GM15510 (cell line): ENCODE measurements at regions not wholly inside any gene's neighbourhood (a gene's known extent, or its start where the extent isn't known, plus 50 kb on each side); places are given as distances from the start of the nearest gene placed in this dataset.

Experiments used
- POLR2A ChIP-seq: IDR thresholded peaks from 3 replicates; pipeline ENCODE4 v1.6.1; 2011; ENCODE audit warnings: borderline replicate concordance; ENCODE audit not compliant: insufficient read length; ENCODE audit errors: extremely low read depth

DNA sequence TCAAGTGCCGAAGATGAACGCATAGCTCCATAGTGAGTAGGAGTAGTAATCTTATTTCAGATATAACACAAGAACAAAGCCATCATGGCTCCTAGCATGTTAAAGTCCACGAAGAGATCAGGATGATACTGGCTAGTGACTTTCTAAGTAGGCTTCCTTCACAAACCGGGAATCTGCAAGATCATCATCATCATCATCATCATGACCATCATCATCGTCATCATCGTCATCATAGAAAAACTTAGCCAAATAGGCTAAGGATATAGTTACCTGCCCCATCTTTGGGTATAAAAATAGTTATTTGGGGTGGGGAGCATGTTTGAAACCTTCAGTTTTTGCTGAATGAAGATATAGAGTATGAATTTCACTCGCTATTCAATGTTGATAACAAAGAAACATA lies 57.9 kb downstream of the PYDC2 start:
- TF ChIP-seq POLR2A: no peak

DNA sequence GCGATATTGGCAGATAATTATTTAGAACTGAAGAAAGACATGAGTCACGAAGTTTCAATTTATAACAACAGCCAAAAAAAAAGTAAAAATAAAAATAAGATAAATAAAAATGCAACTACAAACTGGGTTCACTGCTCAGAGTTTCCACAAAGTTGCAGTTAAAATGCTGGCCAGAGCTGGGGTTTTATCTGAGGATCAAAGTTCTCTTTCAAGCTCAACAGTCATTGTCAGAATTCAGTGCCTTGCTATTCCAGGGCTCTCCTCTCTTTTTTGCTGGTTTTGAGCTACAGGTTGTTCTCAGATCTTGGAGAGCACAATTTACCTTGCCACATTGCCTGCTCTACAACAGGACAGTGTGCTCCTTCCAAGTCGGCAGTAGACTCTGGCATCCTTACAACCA lies 60.1 kb downstream of the PYDC2 start:
- TF ChIP-seq POLR2A: no peak

DNA sequence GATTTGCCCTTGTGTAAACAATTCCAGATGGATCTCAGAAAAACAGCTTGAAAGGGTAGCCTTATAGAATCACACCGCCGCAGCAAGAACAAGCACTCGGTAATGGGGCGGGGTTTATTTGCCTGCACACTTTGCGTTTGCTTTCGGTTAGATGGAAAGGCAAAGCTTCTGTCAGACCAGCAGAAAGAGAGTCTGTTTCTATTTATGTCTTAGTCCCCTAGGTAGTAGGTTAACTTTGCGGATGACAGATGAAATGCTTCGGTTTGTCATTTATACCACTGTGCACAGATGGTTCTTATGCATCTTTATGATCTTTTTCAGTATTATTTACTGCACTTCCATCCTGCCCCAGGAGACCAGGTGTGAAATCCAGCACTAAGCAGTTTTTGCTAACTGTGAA lies 62.2 kb downstream of the PYDC2 start:
- TF ChIP-seq POLR2A: no peak

DNA sequence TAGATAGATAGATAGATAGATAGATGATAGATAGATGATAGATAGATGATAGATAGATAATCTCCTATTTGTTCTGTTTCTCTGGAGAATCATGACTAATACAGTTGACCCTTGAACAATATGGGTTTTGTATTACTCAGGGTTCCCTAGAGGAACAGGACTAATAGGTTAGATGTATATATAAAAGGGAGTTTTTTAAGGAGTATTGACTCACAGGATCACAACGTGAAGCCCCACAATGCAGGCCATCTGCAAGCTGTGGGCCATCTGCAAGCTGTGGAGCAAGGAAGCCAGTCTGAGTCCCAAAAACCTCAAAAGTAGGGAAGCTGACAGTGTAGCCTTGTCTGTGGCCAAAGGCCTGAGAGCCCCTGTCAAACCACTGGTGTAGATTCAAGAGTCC lies 67.6 kb downstream of the PYDC2 start:
- no peak for TF ChIP-seq POLR2A

DNA sequence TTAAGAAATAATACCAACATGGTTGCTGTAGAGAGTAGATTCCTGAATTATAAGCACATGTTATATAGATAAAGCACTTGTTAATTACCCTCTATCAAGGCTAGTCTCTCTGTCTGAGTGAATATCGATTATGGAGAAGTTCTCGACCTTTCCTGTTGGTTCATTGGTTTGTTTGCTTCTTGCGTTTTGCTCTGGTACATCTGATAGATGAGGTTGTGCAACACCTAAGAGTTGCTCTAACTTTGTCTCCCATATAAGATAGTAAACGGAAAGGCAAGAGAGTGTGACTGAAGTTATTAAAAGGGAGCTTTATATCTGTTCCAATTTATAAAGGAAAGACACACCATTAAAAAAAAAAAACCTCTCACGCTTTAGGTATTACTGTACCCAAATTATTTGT lies 69.0 kb downstream of the PYDC2 start:
- no peak for TF ChIP-seq POLR2A

DNA sequence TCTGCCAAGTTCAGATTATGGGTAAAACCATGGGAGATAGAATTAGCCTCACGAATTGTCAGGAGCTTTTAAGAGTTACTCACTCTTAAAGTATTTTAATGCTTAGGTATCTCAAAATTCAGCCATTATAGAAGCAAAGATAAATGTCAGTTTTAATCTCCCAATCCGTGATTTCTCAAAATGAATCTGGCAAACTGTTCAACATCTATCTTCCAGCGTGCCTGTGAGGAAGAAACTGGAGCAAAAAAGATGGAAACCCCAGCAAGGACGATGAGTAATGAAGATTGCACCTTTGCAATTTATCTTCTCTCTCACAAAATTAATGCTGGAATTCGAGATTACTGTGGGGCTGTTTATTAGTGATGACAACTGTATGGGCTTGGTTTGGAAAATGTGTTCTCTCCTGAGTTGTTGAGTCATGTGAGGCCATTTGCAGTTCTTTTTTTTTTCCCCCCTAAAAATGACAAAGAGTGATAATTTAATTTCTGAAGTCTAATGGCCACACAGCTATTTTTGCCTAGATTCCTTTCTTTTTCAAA lies 70.5 kb downstream of the PYDC2 start:
- TF ChIP-seq POLR2A: no peak

DNA sequence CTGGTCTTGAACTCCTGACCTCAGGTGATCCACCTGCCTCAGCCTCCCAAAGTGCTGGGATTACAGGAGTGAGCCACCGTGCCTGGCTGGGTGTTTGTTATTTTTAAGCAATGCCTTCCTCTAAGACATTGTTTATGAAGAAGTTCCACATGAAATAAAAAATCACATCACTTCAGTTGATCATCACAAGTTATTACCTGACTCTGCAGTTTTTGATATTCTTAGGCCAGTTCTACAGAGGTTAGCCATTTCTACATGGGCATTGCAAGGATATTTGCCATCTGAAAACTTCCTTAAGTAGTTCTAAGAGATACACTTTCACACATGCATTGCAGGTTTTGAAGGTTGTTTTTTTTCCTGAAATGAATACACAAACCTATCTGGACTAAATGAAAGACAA lies 82.1 kb downstream of the PYDC2 start:
- TF ChIP-seq POLR2A: no peak

DNA sequence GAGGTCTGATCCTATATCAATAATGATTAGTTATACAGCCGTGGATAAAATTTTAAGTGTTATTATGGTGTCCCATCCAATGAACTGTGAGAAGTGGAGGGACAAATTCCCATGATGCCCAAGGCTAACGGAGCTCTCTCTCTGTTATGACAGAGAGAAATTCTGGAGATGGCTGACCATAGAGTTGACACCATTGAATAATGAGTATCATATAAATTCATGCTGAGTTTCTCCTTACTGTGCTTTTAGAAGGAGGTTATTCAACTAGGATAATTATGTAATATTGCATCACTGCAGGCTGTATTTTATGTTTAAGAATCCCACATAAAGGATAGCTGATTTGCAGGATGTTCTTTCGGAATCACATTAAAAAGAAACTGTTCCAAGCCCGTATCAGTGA lies 82.9 kb downstream of the PYDC2 start:
- no peak for TF ChIP-seq POLR2A

DNA sequence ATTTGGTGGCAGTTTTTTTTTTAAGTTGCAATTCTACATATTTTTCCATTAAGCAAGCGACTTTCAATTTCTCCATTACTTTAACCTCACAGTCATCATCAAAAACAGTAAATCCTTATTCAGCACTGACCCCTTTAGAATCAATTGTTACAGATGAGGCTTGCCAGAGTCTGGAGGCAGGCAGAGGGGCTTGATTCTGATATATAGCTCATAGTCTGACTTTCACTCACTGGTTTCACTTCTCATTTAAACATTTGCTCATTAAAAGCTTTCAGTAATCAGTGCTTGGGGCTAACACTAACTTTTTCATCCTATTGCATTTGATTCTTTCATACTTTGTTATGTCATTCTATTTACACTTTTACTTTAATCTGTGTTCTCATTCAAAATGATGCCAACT lies 88.4 kb downstream of the PYDC2 start:
- no peak for TF ChIP-seq POLR2A

DNA sequence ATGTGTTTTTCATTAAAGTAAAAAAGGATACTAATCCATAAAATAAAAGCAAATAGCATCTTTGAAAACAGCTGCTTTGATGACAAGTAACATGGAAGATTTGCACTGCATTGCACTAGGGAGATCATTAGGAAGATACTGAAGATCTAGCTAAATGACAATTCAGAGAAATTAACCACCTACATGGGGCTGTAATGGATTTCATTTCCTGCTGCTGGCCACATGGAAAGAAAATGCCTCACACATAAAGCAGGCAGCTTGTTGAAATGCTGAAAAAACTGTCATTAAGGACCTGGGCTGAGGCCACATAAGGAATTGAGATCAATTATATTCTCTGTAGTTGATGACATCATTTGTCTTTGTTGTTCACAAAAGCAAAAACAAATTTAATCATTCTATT lies 94.1 kb downstream of the PYDC2 start:
- TF ChIP-seq POLR2A: no peak

DNA sequence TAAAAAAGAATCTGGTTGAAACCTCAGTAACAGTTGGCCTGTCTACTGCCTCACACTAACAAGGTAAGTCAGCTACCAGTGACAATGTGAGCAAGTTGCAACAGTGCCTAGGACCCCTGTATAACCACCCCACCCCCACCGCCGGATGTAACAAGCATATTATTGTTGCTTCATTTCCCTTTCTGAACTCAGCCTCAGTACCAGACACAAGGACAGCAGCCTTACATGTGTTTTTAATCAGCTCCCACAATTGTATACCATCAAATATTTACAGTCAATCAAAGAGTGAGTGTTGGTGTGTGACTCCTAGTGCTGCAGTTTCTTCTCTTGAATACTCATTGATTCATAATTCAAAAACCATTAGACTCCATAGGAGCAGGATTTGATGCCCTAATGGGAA lies 96.4 kb downstream of the PYDC2 start:
- TF ChIP-seq POLR2A: no peak

DNA sequence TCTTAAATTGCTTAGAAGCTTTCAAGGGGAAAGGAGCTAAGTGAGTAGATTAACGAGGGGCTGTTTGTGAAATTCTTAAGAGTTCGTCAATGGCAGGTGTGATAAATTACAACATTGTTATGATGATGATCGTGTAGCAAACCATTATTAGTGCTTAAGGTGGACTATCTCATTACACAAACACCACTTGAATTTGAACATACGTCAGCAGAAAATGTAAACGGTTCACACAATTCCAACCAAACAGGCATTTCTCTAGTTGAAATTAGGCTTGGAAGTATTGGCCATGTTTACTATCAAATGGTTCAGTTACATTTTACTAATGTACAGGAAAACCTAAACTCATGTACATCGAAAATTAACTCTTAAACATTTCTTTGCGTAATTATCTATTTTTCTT lies 102.8 kb downstream of the PYDC2 start:
- TF ChIP-seq POLR2A: no peak

DNA sequence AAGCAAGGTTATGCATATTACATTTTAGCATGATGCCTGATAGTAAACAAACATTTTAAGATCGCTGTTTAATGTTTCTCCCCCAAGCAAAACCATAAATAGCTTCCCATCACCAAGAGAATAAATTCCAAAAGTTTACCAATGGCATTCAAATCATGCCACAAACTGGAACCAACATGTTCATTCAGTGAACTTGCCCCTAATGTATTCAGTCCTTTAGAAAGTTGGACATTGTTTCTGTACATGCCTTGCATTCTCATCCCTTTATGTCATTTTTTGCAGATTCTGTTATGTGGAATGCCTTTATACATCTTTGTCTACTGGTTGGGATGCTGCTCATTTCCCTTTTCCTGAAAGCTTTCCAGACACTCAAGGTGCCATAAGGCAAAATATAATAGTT lies 105.5 kb downstream of the PYDC2 start:
- TF ChIP-seq POLR2A: no peak

DNA sequence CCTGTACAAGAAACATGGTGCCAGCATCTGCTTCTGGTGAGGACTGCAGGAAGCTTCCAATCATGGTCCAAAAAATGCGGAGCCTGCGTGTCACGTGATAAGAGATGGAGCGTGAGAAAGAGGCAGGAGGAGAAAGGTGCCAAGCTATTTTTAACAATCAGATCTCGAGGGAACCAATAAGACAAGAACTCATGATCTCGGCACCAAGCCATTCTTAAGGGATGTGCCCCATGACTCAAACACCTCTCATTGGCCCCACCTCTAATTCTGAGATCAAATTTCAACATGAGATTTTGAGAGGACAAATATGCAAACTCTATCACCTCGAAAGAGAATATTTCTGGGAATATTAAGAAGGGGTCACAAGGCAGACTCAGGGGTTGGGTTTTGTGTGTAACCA lies 107.2 kb downstream of the PYDC2 start:
- no peak for TF ChIP-seq POLR2A

DNA sequence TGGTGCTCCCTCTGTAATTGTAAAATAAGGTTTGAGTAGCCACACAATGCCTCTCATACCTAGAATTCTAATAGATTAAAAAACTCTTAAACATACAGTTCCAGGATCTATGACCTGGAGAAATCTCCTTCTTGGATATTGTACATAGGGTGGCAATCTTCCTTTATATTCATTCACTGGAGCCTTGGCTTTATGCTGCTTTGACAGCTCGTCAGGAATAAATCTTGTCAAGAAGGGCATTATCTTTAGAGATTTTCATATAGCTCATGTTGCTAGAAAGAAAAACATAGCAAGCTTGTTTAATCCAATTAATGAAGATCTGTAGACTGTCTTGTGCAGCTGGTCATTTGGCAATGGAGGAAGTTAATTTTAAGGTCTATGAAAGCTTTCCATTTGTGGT lies 131.1 kb downstream of the PYDC2 start:
- no peak for TF ChIP-seq POLR2A

DNA sequence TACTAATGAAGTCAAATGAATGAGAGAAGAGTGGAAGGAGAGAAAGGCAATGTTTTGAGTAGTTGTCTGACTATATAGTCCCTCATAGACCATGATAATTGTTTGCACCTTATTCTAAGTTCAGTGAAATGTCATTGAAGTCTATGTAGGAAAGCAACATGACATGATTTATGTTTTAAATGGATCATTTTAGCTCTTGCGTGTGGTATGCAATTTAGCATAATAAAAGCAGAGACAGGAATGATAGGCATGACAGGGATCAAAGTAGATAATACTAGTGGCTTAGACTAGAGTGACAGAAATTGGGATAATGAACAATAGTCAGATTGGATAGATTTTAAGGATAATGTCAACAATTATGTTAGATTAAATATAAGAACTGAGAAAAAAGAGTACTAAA lies 132.5 kb downstream of the PYDC2 start:
- no peak for TF ChIP-seq POLR2A

DNA sequence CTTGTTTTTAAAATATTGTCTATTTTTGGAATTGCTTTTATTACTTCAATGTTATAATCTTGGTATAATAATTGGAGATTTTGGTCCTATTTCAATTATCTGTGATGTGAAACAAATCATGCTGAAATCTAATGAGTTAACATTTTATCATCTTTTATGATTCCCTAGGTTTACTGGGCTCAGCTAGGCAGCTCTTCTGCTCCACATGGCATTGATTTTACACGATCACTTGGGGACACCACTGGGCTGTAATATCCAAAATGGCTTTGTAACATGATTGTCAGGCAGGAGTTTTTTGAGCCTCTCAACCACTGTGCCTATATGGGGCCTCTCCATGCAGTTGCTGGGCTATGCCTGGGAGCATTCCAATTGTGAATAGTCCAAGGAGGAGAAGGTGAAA lies 163.3 kb downstream of the PYDC2 start:
- TF ChIP-seq POLR2A: no peak

DNA sequence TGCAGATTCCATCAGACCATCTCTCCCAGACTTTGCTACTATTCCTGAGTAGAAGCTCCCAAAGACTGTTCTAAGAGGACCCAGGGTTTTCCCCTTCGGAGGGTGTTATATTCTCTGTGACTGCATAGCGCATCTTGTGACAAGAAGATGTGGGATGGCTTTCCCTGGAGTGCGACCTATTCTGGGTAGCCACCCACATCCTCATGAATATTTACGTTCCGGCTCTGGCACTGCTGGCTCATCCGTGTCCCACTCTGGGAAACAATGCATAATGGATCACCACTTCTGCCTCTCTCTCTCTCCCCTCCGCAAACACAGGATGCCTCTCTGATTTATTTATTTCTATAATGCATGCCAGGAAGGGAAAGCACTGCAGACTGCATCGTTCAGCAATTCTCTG lies 166.1 kb downstream of the PYDC2 start:
- no peak for TF ChIP-seq POLR2A

DNA sequence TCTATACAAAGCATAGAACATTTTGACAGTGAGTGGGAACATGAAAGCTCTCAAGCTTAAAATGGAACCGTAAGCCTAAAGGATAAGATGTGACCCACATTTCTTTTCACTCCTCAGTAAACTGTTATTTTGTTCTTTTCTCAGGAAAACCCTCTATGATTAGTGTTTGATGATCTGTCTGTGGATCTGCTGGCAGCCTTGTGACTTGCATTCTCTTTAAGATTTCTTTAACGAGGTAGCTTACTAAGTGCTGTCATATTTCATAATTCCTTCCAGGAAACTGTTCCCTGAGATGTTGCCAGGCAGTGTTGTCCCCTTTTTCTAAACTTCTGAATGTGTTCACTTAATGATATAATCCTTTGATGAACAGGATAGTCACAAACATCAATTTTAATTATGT lies 167.6 kb downstream of the PYDC2 start:
- TF ChIP-seq POLR2A: no peak

DNA sequence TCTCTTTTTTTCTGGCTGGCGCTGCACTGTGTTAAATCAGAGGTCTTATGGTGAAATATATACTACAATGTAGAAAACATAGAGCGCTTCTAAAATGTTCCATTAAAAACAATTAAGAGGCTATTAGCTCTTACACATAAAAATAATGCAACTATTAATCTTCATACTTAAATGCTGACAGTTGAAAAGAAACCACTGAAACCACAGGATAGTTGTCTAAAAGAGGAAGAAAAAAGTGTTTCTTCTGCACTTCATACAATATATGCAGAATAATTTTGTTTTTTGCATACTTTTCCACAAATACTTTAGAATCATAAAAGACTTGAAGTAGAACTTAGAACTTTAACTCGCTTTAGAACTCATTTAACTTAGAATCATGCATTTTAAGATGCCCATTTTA lies 170.5 kb downstream of the PYDC2 start:
- no peak for TF ChIP-seq POLR2A
